RPMI7951 (cell line): ENCODE measurements at regions not wholly inside any gene's neighbourhood (a gene's known extent, or its start where the extent isn't known, plus 50 kb on each side); places are given as distances from the start of the nearest gene placed in this dataset.
"Not testable (repeated sequence)": the region's sequence is repeated elsewhere in the genome, so short reads cannot be mapped to it uniquely, and the experiment has no call there.

Experiments
- DNase-seq: peaks from one replicate; pipeline ENCODE4 v3.0.0-alpha.2; 2012; ENCODE audit warnings: low read depth

- DNase-seq = no peak
Observed at GRCh38 chr20:48440916-48441315, 386.9 kb downstream of the PREX1 start.

- DNase-seq = not testable (repeated sequence)
Observed at GRCh38 chr20:48440261-48440660, 387.5 kb downstream of the PREX1 start.

- DNase-seq = no peak
Observed at GRCh38 chr20:48437146-48437545, 390.7 kb downstream of the PREX1 start.

GRCh38 chr20:48436609-48437008 is 391.2 kb downstream of the PREX1 start:
- not testable (repeated sequence) for DNase-seq

GRCh38 chr20:48433178-48433577 is 394.6 kb downstream of the PREX1 start:
- no peak for DNase-seq

- DNase-seq = no peak
Observed at GRCh38 chr20:48432494-48432832, 395.3 kb downstream of the PREX1 start.

- DNase-seq = peak; percentile 26
Observed at GRCh38 chr20:48431653-48432493, 395.9 kb downstream of the PREX1 start.

GRCh38 chr20:48426630-48427029 is 401.2 kb downstream of the PREX1 start:
- no peak for DNase-seq

- no peak for DNase-seq
Observed at GRCh38 chr20:48425817-48426612, 401.8 kb downstream of the PREX1 start.

GRCh38 chr20:48425321-48425720 is 402.5 kb downstream of the PREX1 start:
- no peak for DNase-seq

- no peak for DNase-seq
Observed at GRCh38 chr20:48422242-48422960, 405.4 kb downstream of the PREX1 start.

- no peak for DNase-seq
Observed at GRCh38 chr20:48421547-48421946, 406.3 kb downstream of the PREX1 start.

GRCh38 chr20:48420176-48420575 is 407.6 kb downstream of the PREX1 start:
- no peak for DNase-seq

GRCh38 chr20:48419173-48419572 is 408.6 kb downstream of the PREX1 start:
- DNase-seq = no peak

- no peak for DNase-seq
Observed at GRCh38 chr20:48416002-48416401, 411.8 kb downstream of the PREX1 start.

GRCh38 chr20:48414786-48415185 is 413.0 kb downstream of the PREX1 start:
- DNase-seq = no peak

- no peak for DNase-seq
Observed at GRCh38 chr20:48411919-48412522, 415.8 kb downstream of the PREX1 start.

GRCh38 chr20:48411245-48411644 is 416.6 kb downstream of the PREX1 start:
- no peak for DNase-seq

- DNase-seq = no peak
Observed at GRCh38 chr20:48409055-48409615, 418.7 kb downstream of the PREX1 start.

- DNase-seq = no peak
Observed at GRCh38 chr20:48407710-48408109, 420.1 kb downstream of the PREX1 start.

GRCh38 chr20:48406912-48407340 is 420.9 kb downstream of the PREX1 start:
- no peak for DNase-seq

GRCh38 chr20:48406498-48406897 is 421.3 kb downstream of the PREX1 start:
- peak; percentile 14 for DNase-seq
